H1 (cell line): ENCODE measurements at regions not wholly inside any gene's neighbourhood (a gene's known extent, or its start where the extent isn't known, plus 50 kb on each side); places are given as distances from the start of the nearest gene placed in this dataset.

Source experiments
- ASH2L ChIP-seq: fragments of 200-600, 300-600 bp; sonication (generic); IDR thresholded peaks from one replicate; pipeline ENCODE4 v1.7.1; 2017; ENCODE audit warnings: low read length
- CHD7 ChIP-seq: fragments of 300-600 bp; sonication (generic); IDR thresholded peaks from 2 replicates; pipeline ENCODE4 v1.7.1; 2012; ENCODE audit warnings: low read length, moderate library complexity, mild to moderate bottlenecking, inconsistent platforms; ENCODE audit not compliant: insufficient replicate concordance
- CTCF ChIP-seq, 3 experiments: IDR thresholded peaks; 1 replicate in 2 of 3; 2 replicates in 1 of 3; pipeline versions ENCODE4 v1.5.1 to v1.6.1; 2011; ENCODE audit warnings: low read length in 3 of 3, mild to moderate bottlenecking in 3 of 3, inconsistent platforms in 2 of 3, low read depth in 1 of 3, moderate library complexity in 1 of 3; ENCODE audit not compliant: insufficient read depth in 1 of 3; ENCODE audit errors: control extremely low read depth in 1 of 3
- SIX5 ChIP-seq: IDR thresholded peaks from 2 replicates; pipeline ENCODE4 v1.6.1; 2011; ENCODE audit warnings: mild to moderate bottlenecking, low read depth, low read length
- SUZ12 ChIP-seq: fragments of 200-600 bp; sonication (generic); IDR thresholded peaks from 2 replicates; pipeline ENCODE4 v1.6.1; 2012; ENCODE audit warnings: mild to moderate bottlenecking, inconsistent platforms, low read length, moderate library complexity, mixed read lengths
- TEAD4 ChIP-seq: IDR thresholded peaks from 2 replicates; pipeline ENCODE4 v1.6.1; 2012; ENCODE audit warnings: low read depth, low read length, inconsistent platforms, mixed read lengths

GRCh38 chr21:18894387-18894786, 490.8 kb upstream of the TMPRSS15 start (continued):
- no peak for TF ChIP-seq CHD7
- no peak for TF ChIP-seq ASH2L
- no peak for TF ChIP-seq TEAD4
- TF ChIP-seq SIX5, result no peak
- no peak for TF ChIP-seq SUZ12
- no peak for TF ChIP-seq CTCF (IDR thresholded peaks at IDR 0.05; ENCODE audit: control extremely low read depth in 1 of 3, insufficient read depth in 1 of 3, low read depth in 1 of 3, low read length in 3 of 3)
